ENCODE measurements at regions not wholly inside any gene's neighbourhood (a gene's known extent, or its start where the extent isn't known, plus 50 kb on each side); places are given as distances from the start of the nearest gene placed in this dataset.

GRCh38 chr10:6863381-6863780 lies 283.3 kb upstream of the PRKCQ start:
- Mint-ChIP-seq H3K4me3 (no peak overlapping the region), H3K4me1 (peaks cover 10% of the 10 kb centered on the region), H3K27ac (no peak overlapping the region), H3K36me3 (peaks cover 5% of the 10 kb centered on the region), H3K9me3 (peaks cover 30% of the 10 kb centered on the region), H3K27me3 (ENCODE audit: low read depth) (peaks cover 4% of the 10 kb centered on the region; the same call in 1 of the 2 replicates)
- CTCF ChIA-PET: interaction anchor here (1.1 kb wide), 1 partner anchor 10 kb away, joined by 3 read pairs; no protein-coding TSS in a partner anchor
- ATAC-seq (no peak), DNase-seq (ENCODE audit: low spot score) (no peak)
- POLR2A ChIA-PET: no interaction called here
- TF ChIP-seq GRHL2 (CRISPR knock-in tag; IDR thresholded peaks at IDR 0.05; ENCODE audit: insufficient replicate concordance, severe bottlenecking) (no peak), RORB (CRISPR knock-in tag; IDR thresholded peaks at IDR 0.05) (no peak), ZNF425 (CRISPR knock-in tag; conservative IDR thresholded peaks at IDR 0.05) (no peak), KAT7 (CRISPR knock-in tag; IDR thresholded peaks at IDR 0.05; ENCODE audit: borderline replicate concordance) (no peak), SP1 (CRISPR knock-in tag; conservative IDR thresholded peaks at IDR 0.05) (no peak), MYBL2 (CRISPR knock-in tag; IDR thresholded peaks at IDR 0.05) (no peak), ZNF232 (CRISPR knock-in tag; IDR thresholded peaks at IDR 0.05) (no peak), SOX15 (CRISPR knock-in tag; IDR thresholded peaks at IDR 0.05) (no peak), ZNF281 (CRISPR knock-in tag; IDR thresholded peaks at IDR 0.05) (no peak), ZNF219 (CRISPR knock-in tag; IDR thresholded peaks at IDR 0.05; ENCODE audit: borderline replicate concordance) (no peak), TEAD4 (CRISPR knock-in tag; IDR thresholded peaks at IDR 0.05) (no peak), PRRX2 (CRISPR knock-in tag; IDR thresholded peaks at IDR 0.05) (no peak), SMAD4 (CRISPR knock-in tag; IDR thresholded peaks at IDR 0.05) (no peak), ELF4 (CRISPR knock-in tag; IDR thresholded peaks at IDR 0.05; ENCODE audit: low read depth) (no peak), RELA (CRISPR knock-in tag; IDR thresholded peaks at IDR 0.05; ENCODE audit: borderline replicate concordance) (no peak), FOXP1 (CRISPR knock-in tag; IDR thresholded peaks at IDR 0.05; ENCODE audit: borderline replicate concordance) (no peak), IRF1 (CRISPR knock-in tag; IDR thresholded peaks at IDR 0.05) (no peak), JAZF1 (CRISPR knock-in tag; IDR thresholded peaks at IDR 0.05) (no peak), ERG (CRISPR knock-in tag; IDR thresholded peaks at IDR 0.05) (no peak)

GRCh38 chr10:6850452-6850851 lies 270.4 kb upstream of the PRKCQ start:
- H3K4me3 Mint-ChIP-seq: no peak overlapping the region
- DNase-seq (ENCODE audit: low spot score) (no peak), ATAC-seq (no peak)
- TF ChIP-seq OVOL2 (CRISPR knock-in tag; IDR thresholded peaks at IDR 0.05; ENCODE audit: borderline replicate concordance) (no peak), EMX1 (CRISPR knock-in tag; IDR thresholded peaks at IDR 0.05) (no peak), GTF2I (CRISPR knock-in tag; conservative IDR thresholded peaks at IDR 0.05) (0 out of 2 replicates have a peak, but pooled peaks have one; percentile 31), ZNF121 (CRISPR knock-in tag; IDR thresholded peaks at IDR 0.05) (0 out of 2 replicates have a peak, but pooled peaks have one; percentile 5), ESRRA (CRISPR knock-in tag; IDR thresholded peaks at IDR 0.05; ENCODE audit: borderline replicate concordance) (no peak), PRRX2 (CRISPR knock-in tag; IDR thresholded peaks at IDR 0.05) (no peak), ATF1 (CRISPR knock-in tag; IDR thresholded peaks at IDR 0.05) (no peak)
- peaks cover 5% of the 10 kb centered on the region for H3K4me1 Mint-ChIP-seq
- no peak overlapping the region for H3K27ac Mint-ChIP-seq
- H3K36me3 Mint-ChIP-seq: peaks cover 2% of the 10 kb centered on the region; the same call in 1 of the 2 replicates
- ChIA-PET POLR2A (no interaction called here), CTCF (interaction anchor here (0.6 to 0.9 kb wide), 2 partner anchors 70 to 204 kb away, joined by 3 to 4 read pairs; no protein-coding TSS in a partner anchor)
- no peaks in the 10 kb centered on the region for H3K27me3 Mint-ChIP-seq (ENCODE audit: low read depth)
- H3K9me3 Mint-ChIP-seq: peaks cover 5% of the 10 kb centered on the region
